ENCODE measurements at regions not wholly inside any gene's neighbourhood (a gene's known extent, or its start where the extent isn't known, plus 50 kb on each side); places are given as distances from the start of the nearest gene placed in this dataset.

GRCh38 chr18:10304853-10305252 is 149.6 kb upstream of the APCDD1 start:
- TF ChIP-seq CTCF (optimal IDR thresholded peaks at IDR 0.05 in 1 of 3, IDR thresholded peaks at IDR 0.05 in 1 of 3, conservative IDR thresholded peaks at IDR 0.05 in 1 of 3; ENCODE audit: extremely low read depth in 1 of 3, insufficient read depth in 2 of 3, low read length in 3 of 3) (no peak), EZH2 (IDR thresholded peaks at IDR 0.05; ENCODE audit: low read length) (no peak)

All from keratinocyte (primary cell).